ENCODE measurements at regions not wholly inside any gene's neighbourhood (a gene's known extent, or its start where the extent isn't known, plus 50 kb on each side); places are given as distances from the start of the nearest gene placed in this dataset.

- no peak for DNase-seq
These were observed 870.6 kb upstream of the SLIT2 start for GRCh38 chr4:19381068-19381467.

- no peak for DNase-seq
These were observed 871.1 kb upstream of the SLIT2 start for GRCh38 chr4:19380600-19380999.

DNA sequence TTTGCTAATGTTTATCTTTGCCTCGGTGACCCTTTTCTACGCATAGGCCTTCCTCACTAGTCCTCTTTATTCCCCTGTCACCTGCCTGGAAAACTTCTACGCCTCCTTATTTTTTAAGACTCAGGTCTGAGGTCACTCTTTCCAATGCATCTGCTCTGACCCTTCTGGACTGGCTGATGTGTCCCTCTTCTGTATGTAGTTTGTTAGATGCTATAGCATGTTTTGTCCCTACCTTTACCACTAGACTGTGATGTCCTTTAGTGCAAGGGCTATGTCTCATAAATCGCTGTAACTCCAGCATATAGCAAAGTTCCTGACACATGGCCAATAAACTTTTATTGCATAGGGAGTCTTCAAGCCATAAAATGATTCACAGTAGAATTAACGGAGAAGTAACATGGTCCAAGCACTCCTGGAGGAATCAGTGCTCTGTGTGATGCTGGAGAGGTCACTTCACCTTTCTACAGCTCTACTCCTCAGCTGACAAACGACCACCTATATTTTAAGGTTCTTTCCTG, 872.5 kb upstream of the SLIT2 start:
- no peak for DNase-seq

DNA sequence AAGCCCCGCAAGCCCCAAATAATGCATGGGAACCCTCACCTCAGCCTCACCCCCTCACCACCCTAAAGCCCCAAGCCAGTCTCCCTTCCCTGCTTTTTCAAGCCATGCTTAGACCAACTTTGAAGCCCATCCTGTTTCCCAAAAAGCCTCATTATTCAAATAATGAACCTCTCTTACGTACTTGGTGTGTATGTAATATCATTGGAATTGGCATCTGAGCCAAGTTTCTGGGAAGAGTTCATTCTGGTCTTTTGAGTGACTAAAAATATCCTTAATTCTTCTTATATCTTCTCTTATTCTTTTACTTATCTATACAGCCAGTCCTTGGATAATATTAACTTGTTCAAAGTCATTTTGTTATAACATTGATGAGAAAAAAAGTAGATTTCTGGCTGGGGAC, 875.8 kb upstream of the SLIT2 start:
- no peak for DNase-seq

DNA sequence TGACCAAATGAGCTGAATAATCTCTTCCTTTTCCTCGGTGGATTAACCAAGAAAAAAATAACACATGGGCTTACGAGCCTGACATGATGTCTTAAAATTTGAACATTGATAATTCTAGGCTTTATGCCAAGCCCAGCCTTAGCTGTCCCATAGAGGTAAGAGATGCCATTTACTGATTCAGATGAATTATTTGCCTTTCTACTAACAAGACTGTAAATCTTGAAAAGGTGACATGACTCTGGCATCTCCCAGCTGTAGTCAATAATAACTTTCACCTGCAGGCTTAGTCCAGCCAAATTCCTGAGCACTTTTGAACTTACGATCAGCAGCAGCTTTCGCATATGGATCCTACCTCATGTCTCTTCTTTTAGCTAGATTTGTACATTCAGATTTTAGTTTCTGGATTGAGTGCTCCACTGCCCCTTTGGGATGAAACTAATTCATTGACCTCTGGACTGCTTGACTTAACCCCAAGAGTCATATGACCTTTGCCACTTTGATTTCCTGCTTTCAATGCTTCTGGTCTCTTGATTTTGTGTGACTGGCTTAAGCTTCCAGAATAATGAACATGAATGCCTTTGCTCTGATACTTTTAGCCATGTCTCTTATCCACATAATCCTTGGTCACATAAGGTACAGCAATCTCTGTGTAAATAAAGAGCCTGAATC, 876.4 kb upstream of the SLIT2 start:
- DNase-seq: no peak

- no peak for DNase-seq
These were observed 879.3 kb upstream of the SLIT2 start for GRCh38 chr4:19372390-19372789.

GRCh38 chr4:19368800-19369199, 882.9 kb upstream of the SLIT2 start:
- DNase-seq: no peak

- no peak for DNase-seq
These were observed 884.8 kb upstream of the SLIT2 start for GRCh38 chr4:19366916-19367315.

DNA sequence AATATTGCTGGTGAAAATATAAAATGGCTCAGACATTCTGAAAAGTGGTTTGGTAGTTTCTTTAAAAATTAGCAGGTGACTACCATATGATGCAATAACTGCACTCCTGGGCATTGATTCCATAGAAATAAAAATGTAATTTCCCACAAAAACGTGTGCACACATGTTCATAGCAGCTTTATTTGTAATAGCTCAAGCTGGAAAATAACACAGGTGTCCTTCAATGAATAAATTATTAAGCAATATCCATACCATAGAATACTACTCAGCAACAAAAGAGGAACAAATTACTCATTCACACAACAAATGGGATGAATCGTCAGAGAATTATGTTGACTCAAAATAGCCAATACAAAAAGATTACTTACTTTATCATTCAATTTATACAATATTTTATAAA, 893.7 kb upstream of the SLIT2 start:
- no peak for DNase-seq

DNA sequence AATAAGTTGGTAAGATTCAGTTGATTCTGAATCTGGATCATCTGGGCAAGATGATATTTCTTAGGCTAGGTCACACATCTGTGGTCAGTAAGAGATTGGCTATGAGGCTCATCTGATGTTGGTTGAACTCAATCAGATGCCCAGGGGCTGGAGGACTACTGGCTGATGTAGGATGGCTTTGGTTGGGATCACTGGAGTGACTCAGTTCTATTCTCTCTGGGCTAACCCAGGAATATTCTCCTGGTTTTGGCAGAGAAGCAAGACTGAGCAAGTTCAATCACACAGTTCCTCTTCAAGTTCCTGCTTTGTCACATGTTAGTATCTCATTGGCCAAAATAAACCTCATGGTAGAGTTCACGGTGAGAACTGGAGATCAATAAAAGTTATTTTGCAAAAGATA, 902.3 kb upstream of the SLIT2 start:
- no peak for DNase-seq

DNA sequence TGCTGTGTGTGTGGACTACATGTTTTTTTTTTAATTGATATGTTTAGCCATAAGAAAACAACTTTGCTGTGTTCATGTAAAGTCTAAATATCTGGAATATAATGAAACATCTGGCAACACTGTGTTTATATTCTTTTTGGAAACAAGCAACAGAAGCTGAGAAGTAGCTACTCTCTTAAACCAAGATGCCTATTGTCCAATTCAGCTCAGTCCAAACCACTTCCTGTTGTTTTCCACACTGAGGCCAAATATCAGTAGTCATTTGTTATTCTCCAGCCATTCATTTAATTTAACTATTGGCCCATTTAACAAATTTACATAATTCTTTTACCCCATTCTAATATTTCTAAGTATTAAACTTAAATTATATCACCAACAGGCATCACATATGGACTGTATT, 903.0 kb upstream of the SLIT2 start:
- DNase-seq: no peak

- no peak for DNase-seq
These were observed 905.1 kb upstream of the SLIT2 start for GRCh38 chr4:19346636-19347035.

DNA sequence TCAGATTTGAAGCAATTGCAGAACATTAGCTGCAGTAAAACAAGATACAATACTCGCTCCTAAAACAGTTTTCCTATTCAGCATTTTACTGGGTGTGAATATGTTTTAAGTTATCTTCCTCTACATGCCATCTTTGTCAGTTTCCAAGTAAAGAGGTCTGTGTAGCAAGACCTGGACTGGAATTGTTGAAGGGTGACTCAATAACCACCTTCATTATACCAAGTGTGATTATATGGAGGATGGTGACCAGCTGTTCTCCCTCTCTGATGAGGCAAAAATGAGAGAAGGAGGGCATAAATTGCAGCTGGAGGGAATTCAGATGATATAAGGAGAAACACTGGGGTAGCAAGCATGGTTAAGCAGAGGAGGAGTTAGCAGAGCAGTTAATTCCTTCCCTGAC, 922.1 kb upstream of the SLIT2 start:
- DNase-seq: no peak

GRCh38 chr4:19329077-19329476, 922.6 kb upstream of the SLIT2 start:
- no peak for DNase-seq

DNA sequence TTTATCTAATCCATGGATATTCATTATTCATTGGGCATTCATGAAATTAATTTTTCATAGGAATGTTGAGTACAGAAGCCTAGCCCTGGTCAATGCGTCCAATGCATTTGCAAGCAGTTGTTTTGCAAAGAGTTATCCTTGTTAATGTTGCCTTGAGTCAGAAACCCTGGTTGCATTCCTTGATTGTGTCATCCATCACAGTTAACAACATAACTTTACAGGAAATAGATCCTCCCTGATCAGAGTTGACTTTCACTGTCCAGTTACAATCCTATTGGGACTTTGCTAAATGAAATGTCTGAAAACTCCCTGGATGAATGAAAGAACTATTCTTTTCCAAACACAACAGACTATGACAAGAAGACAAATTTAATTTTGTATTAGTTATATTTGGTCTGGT, 924.3 kb upstream of the SLIT2 start:
- DNase-seq: no peak

DNA sequence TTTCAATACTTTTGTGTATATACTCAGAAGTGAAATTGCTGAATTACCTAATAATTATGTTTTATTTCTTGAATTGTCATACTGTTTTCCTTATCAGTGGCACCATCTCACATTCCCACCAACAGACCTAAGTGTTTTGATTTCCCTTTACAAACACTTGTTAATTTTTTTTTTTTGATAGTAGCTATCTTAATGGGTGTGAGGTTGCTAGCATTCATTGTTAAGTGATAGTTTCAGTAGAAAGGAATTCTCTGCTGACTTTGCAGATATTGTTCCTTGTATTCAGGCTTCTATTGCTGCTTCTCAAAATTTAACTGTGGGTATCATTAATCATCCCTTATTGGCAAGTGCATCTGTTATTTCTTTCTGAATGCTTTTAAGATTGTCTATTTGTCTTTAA, 927.5 kb upstream of the SLIT2 start:
- DNase-seq: no peak

- DNase-seq: no peak
These were observed 932.1 kb upstream of the SLIT2 start for GRCh38 chr4:19319607-19320006.

GRCh38 chr4:19317377-19317776, 934.3 kb upstream of the SLIT2 start:
- no peak for DNase-seq

GRCh38 chr4:19314116-19314515, 937.6 kb upstream of the SLIT2 start:
- DNase-seq: no peak

- DNase-seq: no peak
These were observed 942.3 kb upstream of the SLIT2 start for GRCh38 chr4:19309378-19309777.

DNA sequence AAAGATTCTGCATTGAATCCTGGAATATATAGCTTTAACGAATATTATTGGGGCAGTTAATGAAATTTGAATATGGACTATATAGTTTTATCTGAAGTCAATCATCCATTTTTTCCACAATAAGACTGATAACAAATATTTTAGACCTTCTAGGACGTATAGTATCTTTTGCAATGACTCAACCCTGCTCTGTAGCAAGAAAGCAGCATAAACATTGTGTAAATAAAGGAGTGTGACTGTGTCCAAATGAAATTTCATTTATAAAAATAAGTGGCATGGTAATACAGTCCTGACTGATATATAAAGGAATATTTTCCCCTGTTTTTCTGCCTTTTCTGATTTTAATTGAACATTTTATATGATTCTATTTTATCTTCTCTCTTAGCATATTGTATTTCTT, 947.7 kb upstream of the SLIT2 start:
- DNase-seq: no peak

DNA sequence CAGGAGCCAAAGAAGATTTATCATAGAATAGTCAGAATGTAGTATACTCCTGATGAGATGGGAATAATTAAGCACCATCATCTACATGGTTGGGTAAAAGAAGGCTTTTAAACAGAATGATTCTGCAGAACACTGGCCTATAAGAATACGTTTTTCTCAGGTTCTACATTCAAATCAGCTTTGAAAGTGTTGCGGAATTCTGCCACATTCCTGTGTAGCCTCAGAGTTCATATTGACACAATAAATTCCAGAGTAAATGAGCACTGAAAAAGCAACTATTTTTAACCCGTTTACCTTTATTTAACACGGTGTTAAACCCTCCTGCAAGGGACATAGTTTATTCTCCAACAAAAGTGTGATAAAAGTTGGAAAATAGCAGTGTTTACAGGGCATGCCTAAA, 950.2 kb upstream of the SLIT2 start:
- no peak for DNase-seq

DNA sequence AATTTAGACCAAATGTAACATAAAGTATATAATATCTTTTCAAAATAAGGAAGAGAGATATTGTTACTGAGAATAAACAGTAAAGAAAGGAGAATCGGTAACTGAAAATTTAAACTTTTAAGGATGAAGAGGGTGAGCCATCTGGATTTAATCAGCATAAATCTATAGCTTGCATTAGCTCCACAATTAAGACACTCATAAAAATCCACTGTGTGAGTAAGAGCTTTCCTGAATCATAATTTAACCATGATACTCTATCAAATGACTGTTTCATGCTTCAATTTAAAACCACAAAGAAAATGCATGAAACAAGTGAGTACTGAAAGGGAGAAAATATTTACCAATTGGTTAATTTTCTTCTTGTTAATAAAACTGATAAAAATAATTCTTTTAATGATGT, 951.5 kb upstream of the SLIT2 start:
- DNase-seq: no peak

GRCh38 chr4:19298998-19299397, 952.7 kb upstream of the SLIT2 start:
- no peak for DNase-seq

GRCh38 chr4:19293781-19294180, 957.9 kb upstream of the SLIT2 start:
- no peak for DNase-seq

DNA sequence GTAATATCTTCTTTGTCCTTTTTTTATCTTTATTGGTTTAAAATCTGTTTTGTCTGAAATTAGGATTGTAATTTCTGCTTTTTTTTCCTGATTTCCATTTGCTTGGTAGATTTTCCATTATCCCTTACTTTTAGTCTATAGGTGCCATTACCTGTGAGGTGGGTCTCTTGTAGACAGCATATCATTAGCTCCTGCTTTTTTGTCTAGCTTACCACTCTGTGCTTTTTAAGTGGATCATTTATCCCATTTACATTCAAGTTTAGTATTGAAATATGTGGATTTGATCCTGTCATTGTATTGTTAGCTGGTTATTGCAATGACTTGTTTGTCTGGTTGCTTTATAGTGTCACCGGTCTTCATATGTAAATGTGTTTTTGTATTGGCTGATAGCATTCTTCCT, 958.6 kb upstream of the SLIT2 start:
- DNase-seq: no peak
